ENCODE measurements at regions not wholly inside any gene's neighbourhood (a gene's known extent, or its start where the extent isn't known, plus 50 kb on each side); places are given as distances from the start of the nearest gene placed in this dataset.

DNA sequence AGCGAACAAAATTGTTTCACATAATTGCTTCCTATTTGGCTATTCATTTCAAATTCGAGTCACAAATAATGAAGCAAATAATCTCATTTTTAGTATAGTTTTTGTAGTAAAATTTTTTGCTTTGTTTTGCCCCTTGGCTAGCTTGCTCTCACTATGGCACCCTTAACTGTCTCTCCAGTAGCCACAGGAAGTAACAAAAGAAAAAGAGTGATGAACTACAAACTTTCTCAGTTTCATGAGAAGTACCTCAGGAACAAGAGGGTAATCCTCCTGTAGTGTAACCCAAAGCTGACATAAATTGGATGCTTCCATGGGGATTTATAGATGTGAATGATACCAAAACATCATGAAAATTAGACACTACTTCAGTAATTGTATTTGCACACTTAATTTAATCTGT, 242.9 kb downstream of the BARHL2 start:
- no peak for TF ChIP-seq ESRRA (CRISPR knock-in tag; IDR thresholded peaks at IDR 0.05; ENCODE audit: low read depth)
- TF ChIP-seq ELF4 (CRISPR knock-in tag; IDR thresholded peaks at IDR 0.05; ENCODE audit: borderline replicate concordance), result no peak
- TF ChIP-seq HINFP (CRISPR knock-in tag; IDR thresholded peaks at IDR 0.05; ENCODE audit: low read depth), result no peak
- no peak for TF ChIP-seq EEA1 (CRISPR knock-in tag; IDR thresholded peaks at IDR 0.05; ENCODE audit: borderline replicate concordance)
- no peak for TF ChIP-seq CAMTA2 (CRISPR knock-in tag; IDR thresholded peaks at IDR 0.05; ENCODE audit: borderline replicate concordance)
- TF ChIP-seq ZFP1 (CRISPR knock-in tag; IDR thresholded peaks at IDR 0.05), result no peak
- no peak for TF ChIP-seq ZNF232 (CRISPR knock-in tag; IDR thresholded peaks at IDR 0.05; ENCODE audit: borderline replicate concordance)
- TF ChIP-seq CTCF (CRISPR knock-in tag; IDR thresholded peaks at IDR 0.05), result no peak
- no peak for TF ChIP-seq MTA3 (CRISPR knock-in tag; IDR thresholded peaks at IDR 0.05)
- TF ChIP-seq ZNF558 (CRISPR knock-in tag; IDR thresholded peaks at IDR 0.05; ENCODE audit: borderline replicate concordance), result no peak
- no peak for TF ChIP-seq RAD51 (IDR thresholded peaks at IDR 0.05; ENCODE audit: borderline replicate concordance)
- TF ChIP-seq ZBTB33 (CRISPR knock-in tag; IDR thresholded peaks at IDR 0.05), result no peak
- no peak for TF ChIP-seq EZH2 (conservative IDR thresholded peaks at IDR 0.05; ENCODE audit: low read depth, low read length)
- no peak for TF ChIP-seq PAX8 (CRISPR knock-in tag; IDR thresholded peaks at IDR 0.05; ENCODE audit: borderline replicate concordance)

Data from HepG2 (cell line).